NCI-H146 (cell line): ENCODE measurements at regions not wholly inside any gene's neighbourhood (a gene's known extent, or its start where the extent isn't known, plus 50 kb on each side); places are given as distances from the start of the nearest gene placed in this dataset.

ENCODE experiments used
- DNase-seq: peaks from one replicate; lab custom pipeline; 2025; lab: John Stamatoyannopoulos, UW

- no peak for DNase-seq
Measured at GRCh38 chr3:9301091-9301490, 51.6 kb upstream of the SRGAP3 start.

GRCh38 chr3:9301798-9302197 lies 52.4 kb upstream of the SRGAP3 start:
- DNase-seq: no peak

- DNase-seq: peak; percentile 75
Measured at GRCh38 chr3:9302425-9303181, 53.2 kb upstream of the SRGAP3 start.

GRCh38 chr3:9308298-9308990 lies 54.4 kb upstream of the THUMPD3 start:
- no peak for DNase-seq

GRCh38 chr3:9310043-9310442 lies 52.8 kb upstream of the THUMPD3 start:
- no peak for DNase-seq

GRCh38 chr3:9311228-9311627 lies 51.6 kb upstream of the THUMPD3 start:
- no peak for DNase-seq
